ENCODE measurements at regions not wholly inside any gene's neighbourhood (a gene's known extent, or its start where the extent isn't known, plus 50 kb on each side); places are given as distances from the start of the nearest gene placed in this dataset.

DNA sequence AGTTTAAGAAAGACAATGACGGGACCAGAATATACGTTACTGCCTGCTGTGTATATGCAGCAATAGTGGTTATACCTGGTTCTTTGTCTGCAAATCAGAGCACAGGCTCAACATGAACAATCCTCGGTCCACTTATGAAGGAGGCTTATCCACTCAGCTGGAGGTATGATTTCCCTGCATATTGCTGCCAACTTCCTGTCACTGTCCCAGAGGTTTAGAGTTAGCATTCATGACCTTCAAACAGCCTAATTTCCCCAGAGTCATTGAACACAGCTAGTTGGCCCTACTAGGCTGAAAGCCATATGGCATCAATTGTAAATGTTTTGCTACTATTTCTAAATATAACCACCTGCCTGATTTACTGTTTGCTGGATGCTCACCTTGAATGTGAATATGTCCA lies 224.9 kb upstream of the ZNF717 start:
- DNase-seq (ENCODE audit: low spot score) = no peak

DNA sequence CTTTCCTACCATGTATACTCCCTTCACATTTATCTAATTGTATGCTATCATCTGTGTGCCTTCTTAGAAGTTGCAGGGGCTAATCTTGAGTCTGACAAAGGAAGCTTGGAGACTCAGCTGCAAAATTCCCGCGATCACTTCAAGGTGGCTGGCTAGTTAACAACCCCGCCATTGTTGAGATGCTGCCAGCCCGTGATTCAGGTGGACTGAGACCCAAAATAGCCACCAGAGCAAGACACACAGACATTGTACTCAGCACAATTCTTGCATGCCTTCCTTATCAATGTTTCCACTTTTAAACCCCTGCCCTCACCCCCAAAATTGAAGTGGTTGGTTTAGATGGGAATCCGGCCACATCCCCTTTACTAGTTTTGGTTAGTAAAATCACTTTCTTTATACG lies 225.8 kb upstream of the ZNF717 start:
- DNase-seq (ENCODE audit: low spot score) = no peak

GRCh38 chr3:76015496-76015895 lies 230.1 kb upstream of the ZNF717 start:
- DNase-seq (ENCODE audit: low spot score) = no peak

DNA sequence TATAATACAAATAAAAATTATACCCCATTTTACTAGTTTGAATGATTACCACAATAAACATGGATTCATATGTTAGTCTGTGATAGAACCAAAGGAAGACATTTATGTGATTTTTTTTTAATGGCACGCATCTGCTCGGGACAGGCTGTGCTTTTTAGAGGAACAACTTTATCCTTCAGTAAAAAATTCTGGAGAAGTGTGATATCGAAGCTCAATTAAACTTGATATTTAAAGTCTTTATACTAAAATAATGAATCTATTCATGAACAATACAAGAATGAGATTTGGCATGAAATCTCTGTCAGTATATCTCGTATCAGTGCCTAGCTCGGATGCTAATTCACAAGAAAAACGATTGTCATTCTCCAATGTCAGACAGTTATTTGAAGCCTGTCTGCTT lies 230.8 kb upstream of the ZNF717 start:
- no peak for DNase-seq (ENCODE audit: low spot score)

- DNase-seq (ENCODE audit: low spot score) = no peak
Measured at GRCh38 chr3:76016769-76017439, 231.6 kb upstream of the ZNF717 start.

- DNase-seq (ENCODE audit: low spot score) = no peak
Measured at GRCh38 chr3:76021376-76021775, 236.0 kb upstream of the ZNF717 start.

DNA sequence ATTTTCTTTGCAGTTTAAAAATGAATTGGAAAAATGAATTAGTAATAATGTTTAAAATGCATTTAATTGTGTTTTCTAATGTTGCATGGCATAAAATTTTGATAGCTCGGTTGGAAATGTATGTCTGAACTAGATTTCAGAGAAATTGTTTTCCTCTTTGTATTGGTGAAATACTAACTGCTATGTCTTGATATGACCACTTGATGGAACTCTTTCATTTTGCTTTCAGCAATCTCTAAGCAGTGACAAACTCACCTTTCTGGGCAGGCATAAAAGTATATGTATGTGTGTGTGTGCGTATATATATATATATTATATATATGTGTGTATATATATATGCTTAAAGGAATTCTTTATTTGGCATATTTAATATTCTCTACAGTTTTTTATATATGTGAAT lies 239.3 kb upstream of the ZNF717 start:
- no peak for DNase-seq (ENCODE audit: low spot score)

DNA sequence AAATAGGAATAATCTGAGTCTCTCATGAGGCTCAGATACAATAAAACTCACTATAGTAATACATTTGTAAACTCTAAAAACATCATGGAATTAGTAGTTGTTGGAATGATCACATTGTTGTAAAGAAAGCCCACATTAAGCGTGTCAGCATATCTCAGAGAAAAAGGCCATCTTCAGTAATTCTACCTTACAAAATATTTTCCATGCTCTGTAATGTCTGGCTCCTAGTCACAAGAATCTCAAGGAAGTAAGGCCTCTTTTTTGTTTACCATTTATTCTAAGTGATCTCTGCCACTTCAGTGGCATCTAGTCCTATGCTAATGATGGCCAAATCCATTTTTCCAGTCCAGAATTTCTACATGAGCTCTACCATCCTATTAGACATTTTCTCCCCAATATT lies 240.2 kb upstream of the ZNF717 start:
- no peak for DNase-seq (ENCODE audit: low spot score)

- DNase-seq (ENCODE audit: low spot score) = no peak
Measured at GRCh38 chr3:76026379-76026778, 241.0 kb upstream of the ZNF717 start.

DNA sequence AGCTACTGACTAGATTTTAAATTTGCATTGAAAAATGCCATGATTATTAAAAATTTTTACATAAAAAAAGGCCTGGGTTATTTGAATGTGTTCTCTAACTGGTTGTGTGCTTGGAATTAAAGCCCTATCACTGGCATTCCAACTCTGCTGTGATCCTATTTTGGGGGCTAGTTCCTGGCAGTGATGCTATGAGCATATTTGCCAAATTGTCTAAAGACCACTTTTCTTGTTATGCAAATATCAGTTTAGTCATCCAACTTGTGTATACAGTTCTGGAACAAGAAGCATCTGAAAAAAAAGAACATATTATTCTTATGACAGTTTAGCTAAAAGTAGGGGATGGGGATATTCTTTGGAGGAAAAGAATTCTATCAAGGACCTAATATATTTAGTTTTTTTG lies 243.4 kb upstream of the ZNF717 start:
- DNase-seq (ENCODE audit: low spot score) = no peak

DNA sequence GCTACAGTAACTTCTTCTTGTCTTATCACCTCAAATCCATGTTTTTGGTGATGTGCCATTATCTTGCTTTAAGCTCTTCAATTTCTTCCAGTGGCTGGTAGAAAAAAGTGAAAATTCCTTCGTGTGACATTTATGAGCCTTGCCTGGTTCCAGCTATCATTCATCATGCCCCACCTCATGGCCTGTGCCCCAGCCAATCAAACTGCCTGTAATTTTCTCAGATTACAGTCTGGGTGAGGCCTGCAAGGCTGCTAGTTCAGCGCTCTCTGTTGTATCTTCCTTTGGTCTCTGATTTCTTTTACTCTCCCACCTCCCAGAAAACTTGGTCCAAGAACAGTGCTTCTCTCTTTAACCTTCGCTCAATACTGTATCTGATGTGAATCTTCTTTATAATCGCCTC lies 249.3 kb upstream of the ZNF717 start:
- no peak for DNase-seq (ENCODE audit: low spot score)

- DNase-seq (ENCODE audit: low spot score) = no peak
Measured at GRCh38 chr3:76035117-76035516, 249.8 kb upstream of the ZNF717 start.

DNA sequence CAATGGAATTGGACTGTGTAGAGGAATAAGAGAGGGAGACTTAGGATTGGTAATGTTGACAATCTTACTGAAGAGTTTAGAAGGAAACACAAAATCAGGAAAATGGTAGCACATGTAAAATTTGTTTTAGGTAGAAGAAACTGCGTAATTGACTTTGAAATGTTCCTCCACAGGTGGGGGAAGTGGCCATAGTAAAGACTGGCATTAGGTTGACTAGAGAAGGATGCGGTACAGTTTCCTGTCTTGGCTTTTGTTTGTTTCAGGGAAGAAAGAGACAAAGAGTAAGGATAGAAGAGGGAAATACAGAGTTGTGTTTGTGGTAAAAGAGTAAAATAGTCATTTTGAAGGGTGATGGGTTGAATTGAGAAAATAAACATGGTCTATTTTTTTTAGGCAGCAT lies 253.6 kb upstream of the ZNF717 start:
- no peak for DNase-seq (ENCODE audit: low spot score)

GRCh38 chr3:76039431-76039830 lies 254.1 kb upstream of the ZNF717 start:
- DNase-seq (ENCODE audit: low spot score) = no peak

DNA sequence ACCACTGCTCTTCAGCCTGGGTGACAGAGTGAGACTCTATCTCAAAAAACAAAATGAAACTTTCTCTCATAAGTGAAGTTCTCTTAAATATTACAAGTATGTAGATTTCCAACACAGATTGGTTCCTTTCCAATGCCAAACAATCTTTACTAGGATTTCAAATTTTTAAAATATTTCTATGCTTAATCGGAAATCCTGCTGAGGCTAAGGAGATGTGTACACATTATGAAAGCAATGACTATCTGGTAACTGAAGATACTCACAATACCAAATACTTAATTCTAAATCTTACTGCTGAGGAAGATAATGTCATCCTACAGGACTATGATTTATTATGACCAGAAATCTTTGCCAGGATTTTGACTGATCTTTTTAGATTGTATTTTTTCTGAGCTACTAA lies 255.6 kb upstream of the ZNF717 start:
- no peak for DNase-seq (ENCODE audit: low spot score)

DNA sequence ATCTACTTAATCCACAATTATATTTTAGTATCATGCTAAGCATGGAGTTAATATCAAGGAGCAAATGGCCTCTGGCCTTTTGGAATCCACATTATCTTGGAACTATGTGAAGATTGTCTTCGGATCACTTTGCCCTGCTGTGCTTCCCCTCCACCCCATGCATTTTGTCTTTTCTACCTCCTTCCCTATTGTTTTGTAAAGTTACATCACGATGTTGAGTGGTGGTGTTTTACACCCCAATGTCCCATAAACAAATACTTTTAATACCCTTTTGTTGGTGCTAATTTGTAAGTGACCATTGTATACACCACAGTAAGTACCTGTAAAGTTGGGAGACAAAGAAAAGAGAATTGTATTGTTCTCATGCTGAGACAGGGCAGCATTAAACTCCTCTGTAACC lies 258.4 kb upstream of the ZNF717 start:
- DNase-seq (ENCODE audit: low spot score) = no peak

DNA sequence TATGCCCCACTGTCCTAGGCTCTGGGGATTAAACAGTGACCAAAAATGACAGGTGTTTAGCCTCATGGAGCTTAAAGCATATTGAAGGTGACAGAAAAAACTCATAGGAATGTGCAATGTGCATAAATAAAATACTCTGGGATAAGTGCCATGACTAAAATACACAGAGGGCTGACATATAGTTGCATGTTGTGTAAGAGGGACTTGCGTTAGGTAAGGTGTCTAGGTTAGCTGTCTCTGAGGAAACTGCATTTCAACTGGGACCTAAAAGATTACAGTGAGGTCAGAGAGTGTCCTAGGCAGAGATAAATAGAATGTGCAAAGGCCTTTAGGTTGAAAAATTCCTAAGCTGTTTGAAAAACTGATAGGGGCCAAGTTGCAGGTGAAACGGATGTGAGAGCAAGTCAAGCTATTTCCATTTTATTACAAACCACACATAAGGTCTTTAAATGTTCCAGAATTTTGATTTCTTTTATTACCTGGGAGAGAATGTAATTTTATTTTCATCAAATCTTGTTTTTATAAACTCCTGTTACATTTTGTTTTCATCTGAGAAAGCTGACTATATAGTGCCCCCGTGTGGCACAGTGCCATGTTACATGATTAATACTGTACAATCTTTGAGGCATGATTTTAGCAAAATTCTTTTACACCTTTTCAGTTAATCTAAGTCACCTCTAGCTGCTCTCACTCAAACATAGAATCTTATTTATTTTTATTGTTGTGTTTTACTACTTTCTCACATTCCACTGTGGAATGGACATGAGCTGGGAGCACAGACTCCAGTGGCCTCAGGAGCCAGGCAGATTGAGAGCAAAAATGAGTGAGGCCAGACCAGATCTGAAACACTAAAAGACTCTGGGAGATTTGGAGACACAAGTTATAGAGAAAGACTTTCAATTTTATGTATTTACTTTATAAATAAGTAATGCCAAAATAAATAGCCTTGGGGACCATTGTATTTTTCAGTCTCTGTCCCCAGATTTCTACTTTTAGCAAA lies 259.6 kb upstream of the ZNF717 start:
- no peak for DNase-seq (ENCODE audit: low spot score)

GRCh38 chr3:76047368-76047767 lies 262.0 kb upstream of the ZNF717 start:
- no peak for DNase-seq (ENCODE audit: low spot score)

- DNase-seq (ENCODE audit: low spot score) = no peak
Measured at GRCh38 chr3:76049776-76050175, 264.4 kb upstream of the ZNF717 start.

DNA sequence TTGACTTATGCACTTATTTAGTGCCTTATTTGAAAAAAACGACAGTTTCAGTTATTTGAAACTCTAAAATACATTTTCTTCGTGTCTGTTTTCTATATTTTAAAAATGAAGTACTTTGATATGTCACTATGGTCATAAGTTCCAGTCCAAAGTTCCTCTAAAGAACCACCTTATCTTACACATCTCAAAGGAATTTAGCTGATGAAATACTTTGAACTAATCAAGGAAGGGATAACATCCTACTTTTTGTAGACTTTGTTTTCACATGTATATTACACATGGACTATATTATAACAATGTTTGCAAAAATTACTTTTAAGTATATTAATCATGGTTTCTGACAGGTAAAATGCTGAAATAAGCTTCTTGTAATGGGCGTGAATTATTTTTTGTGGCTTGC lies 265.8 kb upstream of the ZNF717 start:
- DNase-seq (ENCODE audit: low spot score) = no peak

DNA sequence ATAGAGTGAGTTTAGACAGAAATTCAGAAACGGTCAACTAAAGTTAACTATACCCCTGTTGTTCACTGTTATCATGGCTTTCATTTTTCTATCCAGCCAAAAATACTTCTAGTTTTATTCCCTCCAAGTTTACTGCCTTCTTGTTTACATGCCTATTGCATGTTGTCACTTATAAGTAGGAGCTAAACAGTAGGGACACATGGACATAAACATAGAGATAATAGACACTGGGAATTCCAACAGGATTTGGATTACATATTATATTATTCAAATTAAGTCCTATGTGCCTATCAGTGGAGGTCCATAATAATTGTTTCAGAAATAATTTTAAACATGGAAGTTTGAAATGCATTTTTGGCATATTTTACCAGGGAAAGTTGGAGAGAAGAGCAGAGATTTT lies 269.1 kb upstream of the ZNF717 start:
- DNase-seq (ENCODE audit: low spot score) = no peak

DNA sequence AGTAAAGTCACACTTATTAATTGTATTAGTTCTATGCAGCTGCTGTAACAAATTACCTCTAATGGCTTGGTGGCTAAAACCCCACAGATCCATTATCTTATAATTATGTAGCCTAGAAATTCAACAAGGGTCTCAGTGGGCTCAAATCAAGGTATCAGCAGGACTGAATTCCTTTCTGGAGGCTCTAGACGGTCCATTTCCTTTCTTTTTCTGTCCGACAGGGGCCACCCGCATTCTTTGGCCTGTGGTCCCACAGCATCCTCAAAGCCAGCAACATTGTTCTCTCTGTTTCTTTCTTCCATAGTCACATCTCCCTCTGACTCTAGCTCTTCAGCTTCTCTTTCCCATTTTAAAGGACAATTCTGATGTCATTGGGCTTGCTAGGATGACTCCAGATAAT lies 276.3 kb upstream of the ZNF717 start:
- DNase-seq (ENCODE audit: low spot score) = no peak

- no peak for DNase-seq (ENCODE audit: low spot score)
Measured at GRCh38 chr3:76063019-76063418, 277.7 kb upstream of the ZNF717 start.

DNA sequence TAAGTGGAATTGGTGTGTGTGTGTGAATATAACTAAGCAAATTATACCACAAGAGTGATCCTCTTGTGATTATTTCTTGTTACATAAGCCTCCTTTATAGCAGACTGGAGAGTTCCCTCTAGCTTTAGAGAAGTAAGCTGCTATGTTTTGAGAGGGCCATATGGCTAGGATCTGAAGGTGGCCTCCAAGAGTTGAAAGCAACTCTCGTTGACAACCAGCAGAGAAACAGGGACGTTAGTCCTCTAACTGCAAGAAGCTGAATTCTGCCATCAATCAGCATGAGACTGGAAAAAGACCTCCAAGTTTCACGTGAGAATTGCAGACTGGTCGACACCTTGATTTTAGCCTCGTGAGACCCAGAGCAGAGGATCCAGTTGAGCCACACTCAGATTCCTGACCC lies 278.5 kb upstream of the ZNF717 start:
- DNase-seq (ENCODE audit: low spot score) = no peak
